Activated CD4-positive, alpha-beta T cell treated with anti-CD3 and anti-CD28 coated beads, Interleukin-2, amount 50 U/mL, for 24 hours (primary cell): ENCODE measurements at regions not wholly inside any gene's neighbourhood (a gene's known extent, or its start where the extent isn't known, plus 50 kb on each side); places are given as distances from the start of the nearest gene placed in this dataset.

Experiments used
- DNase-seq, 2 donors: peaks; one replicate each; pipeline ENCODE4 v3.0.0-alpha.2; 2020; ENCODE audit warnings: low read depth in 1 of 2, low spot score in 1 of 2

- no peak for DNase-seq
Measured at GRCh38 chr18:4641771-4642368, 186.8 kb upstream of the DLGAP1 start.

DNA sequence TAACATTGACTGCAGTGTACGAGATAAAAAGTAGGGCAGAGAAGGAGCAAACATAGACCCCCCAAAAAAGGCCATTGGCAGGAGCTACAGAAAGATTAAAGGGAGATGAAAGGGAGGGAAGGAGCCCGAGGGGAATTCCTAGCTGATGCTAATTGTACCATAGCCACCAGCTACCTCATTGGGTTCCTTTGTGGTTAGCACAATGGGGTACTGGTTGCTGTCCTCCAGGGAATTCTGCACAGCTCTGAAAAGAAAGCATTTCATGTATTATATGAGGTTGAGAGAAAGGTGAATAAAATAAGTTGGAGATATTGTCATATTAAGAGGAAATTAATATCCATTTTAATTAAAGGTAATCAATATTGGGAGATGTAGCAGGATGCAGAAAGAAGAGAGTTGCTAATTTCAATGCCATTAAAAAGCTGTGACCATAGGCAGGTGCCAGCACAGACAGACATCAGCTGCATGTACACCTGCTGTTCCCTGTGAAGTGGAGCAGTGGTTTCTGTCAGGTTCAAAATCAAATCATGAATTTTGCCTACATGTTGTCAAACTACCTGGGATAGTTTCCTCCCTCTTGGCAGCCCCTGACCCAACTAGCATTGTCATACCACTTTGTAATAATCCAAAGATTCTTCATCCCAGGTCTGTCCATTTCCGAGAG, 185.4 kb upstream of the DLGAP1 start:
- no peak for DNase-seq

GRCh38 chr18:4639628-4640310, 184.7 kb upstream of the DLGAP1 start:
- no peak for DNase-seq

- DNase-seq = no peak
Measured at GRCh38 chr18:4638680-4639079, 183.6 kb upstream of the DLGAP1 start.

GRCh38 chr18:4637876-4638275, 182.8 kb upstream of the DLGAP1 start:
- no peak for DNase-seq

DNA sequence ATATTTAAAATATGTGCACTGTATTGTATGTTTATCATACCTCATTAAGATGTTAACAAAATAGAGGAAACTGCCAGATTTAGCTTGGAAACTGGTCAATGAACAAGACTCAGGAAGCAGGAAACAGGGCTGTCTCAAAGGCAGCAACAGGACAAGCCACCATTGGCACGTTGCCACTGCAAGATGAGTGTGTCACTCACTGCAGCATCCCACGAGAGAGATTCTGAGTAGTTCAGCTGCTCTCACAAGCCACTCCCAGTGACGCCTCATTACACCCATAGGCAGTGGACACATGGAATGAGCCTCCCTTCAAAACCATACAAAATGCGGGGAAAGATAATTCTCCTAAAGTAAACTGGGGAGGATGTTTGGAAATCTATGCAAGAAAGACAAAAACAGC, 181.9 kb upstream of the DLGAP1 start:
- DNase-seq = no peak

DNA sequence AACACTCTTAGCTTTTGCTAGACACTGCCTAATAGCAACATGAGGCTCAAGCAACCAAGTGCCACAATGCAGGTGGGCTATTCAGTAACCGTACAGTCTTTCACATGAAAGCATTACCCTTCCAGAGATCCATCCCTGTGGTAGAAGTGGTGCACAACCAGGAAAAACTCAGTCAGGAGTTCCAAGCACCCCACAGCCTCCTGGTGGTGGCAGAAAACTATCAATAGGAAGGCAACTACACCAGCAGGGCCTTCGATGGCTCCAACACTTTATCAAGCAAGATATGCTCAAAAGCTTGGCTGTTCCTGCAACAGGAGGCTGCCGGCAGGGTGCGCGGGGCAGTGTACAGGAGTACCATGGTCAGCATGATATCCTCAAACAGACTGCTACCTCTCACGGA, 176.1 kb upstream of the DLGAP1 start:
- no peak for DNase-seq

- DNase-seq = no peak
Measured at GRCh38 chr18:4605212-4605611, 150.1 kb upstream of the DLGAP1 start.

- no peak for DNase-seq
Measured at GRCh38 chr18:4603955-4604354, 148.8 kb upstream of the DLGAP1 start.

DNA sequence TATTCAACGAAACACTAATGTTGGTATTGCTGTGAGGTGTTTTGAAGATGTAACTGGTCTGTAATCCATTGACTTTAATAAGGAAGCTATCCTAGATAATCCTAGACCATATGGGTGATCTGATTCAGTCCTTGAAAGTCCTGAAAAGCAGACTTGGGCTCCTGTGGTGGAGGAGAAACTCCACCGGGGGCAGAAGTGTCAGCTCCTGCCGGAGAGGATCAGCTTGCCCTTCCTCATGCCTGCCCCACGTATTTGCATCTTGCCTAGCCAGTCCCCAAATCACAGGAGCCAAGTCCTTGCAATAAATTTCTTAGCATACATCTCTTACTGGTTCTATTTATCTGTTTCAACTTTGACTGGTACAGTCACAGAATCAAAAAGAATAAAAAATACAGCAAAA, 144.2 kb upstream of the DLGAP1 start:
- DNase-seq = no peak

- no peak for DNase-seq
Measured at GRCh38 chr18:4597301-4597700, 142.2 kb upstream of the DLGAP1 start.

GRCh38 chr18:4593895-4594294, 138.8 kb upstream of the DLGAP1 start:
- no peak for DNase-seq

DNA sequence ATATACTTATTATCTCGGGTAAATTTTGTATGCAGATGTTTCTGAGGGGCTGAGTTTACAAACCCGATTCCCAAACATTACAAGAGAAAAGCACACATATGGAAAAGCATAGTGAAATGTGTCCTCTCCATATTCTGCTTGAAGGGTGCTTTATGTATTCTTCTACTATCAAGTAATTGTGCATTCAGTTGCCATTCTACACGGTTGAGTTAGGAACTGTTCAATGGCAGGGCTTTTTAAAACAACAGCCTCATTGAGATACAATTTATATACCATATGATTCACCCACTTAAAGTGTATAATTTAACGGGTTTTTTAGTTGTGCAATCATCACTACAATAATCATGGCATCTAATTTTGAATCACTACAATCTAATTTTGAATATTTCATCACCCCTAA, 138.4 kb upstream of the DLGAP1 start:
- DNase-seq = no peak

DNA sequence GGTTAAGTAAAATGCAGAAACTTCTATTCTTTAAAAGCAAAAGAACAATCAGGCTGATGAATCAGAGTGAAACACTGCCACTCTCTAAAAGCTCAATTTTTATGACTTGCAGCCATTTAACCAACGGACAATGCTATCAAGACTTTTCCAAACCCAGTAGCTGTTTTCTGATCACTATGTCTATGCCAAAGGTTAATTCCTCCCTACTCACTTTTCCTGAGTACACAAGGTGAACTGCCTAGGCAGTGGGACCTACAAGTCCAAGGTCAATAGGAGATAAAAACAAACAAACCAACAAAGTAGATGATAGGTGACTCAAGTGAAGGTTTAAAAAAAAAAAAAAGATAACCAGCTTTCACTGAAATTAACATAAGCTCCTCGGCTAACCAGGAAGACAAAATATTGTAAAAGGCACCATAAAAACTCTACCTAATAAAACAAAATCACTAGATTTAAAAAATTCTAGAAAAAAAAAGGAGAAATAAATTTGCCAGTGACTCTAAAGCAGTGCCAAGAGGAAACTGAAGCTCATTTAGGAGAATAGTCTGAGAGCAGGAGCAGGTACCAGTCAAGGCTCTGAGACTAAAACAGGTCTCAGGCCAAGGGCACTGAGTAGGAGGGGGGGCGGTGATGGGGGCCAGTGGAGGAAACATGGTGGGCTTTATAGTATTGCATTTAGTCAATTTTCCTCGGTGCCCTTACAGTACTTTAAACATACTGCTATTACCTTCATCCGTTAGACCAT, 134.1 kb upstream of the DLGAP1 start:
- no peak for DNase-seq

DNA sequence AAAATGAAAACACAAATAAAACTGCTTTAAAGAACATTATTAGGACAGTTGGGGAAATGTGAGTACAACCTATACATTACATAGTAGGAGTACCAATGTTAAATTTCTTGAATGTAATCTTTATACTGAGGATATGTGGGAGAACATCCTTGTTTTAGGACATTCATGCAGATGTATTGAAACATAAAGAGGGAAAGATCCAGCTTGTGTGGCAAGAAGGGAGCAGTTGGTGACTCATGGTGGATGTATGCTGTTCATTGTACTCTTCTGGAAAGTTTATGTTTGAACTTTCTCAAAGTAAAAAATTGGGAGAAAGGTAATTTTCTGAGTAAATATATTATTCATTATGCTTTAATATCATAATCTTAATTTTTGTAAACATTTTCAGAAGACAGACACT, 132.1 kb upstream of the DLGAP1 start:
- no peak for DNase-seq

DNA sequence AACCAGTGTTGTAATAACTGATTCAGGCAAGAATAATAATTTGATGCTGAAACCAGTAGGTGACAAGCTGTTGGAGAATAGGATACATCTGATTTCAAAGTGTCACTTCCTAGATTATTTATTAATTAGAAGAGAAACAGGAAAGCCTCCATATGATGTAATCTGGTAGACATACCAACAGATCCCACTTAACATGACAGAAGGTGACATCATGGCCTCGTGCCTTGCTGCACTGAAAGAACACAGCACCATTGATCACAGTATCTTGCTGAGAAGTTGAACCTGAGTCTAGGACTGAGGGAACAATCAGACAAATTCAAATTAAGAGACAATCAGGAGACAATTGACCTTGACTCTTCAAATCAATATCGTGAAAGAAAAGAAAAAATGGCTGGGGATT, 131.6 kb upstream of the DLGAP1 start:
- no peak for DNase-seq

DNA sequence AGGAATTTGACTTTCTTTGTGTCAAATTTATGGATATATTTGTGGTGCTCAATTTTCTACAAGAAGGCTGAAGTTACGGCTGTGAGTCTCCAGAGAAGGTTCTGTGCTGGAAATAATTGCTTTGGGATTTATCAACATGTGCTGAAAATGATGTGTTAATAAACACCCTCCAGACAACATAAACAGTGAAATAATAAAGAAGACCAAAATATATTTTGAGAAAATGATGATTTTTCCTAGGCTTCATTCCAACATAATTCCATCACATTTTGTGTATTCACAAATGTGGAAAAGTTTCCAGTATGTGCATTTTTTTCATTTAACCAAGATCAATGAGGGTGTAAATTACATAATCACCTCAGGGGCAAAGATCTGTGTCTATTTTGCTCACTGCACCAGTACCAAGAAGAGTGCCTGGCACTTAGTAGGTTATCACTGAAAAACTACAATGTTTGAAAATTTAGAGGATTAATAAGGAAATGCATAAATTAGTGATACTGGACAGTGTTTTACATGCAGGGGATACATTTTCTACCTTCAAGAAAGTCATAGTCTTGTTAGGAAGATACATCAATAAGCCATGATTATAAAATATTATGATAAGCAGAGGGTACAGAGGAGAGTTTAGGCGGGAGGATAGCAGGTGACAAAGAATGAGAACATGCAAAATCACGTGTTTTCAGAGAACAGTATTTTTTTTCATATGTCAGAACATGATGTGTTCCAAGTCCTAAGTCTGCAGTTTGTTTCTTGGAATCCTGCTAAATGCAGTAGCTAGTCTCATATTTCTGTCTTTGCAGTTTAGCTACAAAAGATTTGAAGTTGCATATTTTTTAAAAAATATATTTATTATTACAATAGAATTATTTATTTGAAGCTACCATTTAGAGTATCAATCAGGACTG, 127.6 kb upstream of the DLGAP1 start:
- no peak for DNase-seq

- no peak for DNase-seq
Measured at GRCh38 chr18:4581966-4582365, 126.9 kb upstream of the DLGAP1 start.

- no peak for DNase-seq
Measured at GRCh38 chr18:4578449-4578848, 123.3 kb upstream of the DLGAP1 start.

GRCh38 chr18:4573735-4574134, 118.6 kb upstream of the DLGAP1 start:
- DNase-seq = no peak

DNA sequence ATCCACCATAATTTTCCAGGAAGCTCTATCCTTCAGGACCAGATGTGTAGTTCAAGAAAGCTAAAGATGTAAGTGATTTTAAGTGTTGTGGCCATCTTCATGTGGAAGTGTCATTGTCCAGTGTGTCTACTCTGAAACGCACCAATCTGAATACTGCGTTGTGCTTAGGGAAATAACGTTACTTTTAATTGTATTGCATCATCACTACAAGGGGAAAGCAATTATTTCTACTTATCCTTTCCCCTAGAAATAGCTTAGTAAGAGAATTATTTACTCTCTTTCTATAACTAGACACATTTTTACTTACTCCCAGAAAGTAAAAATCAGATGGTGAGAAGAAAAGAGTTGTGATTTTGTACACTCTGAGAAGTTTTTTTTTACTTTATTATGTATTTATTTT, 102.4 kb upstream of the DLGAP1 start:
- DNase-seq = no peak
